ENCODE measurements at regions not wholly inside any gene's neighbourhood (a gene's known extent, or its start where the extent isn't known, plus 50 kb on each side); places are given as distances from the start of the nearest gene placed in this dataset.

- Mint-ChIP-seq H3K4me1 (peaks cover 57% of the 10 kb centered on the region), H3K4me3 (no peak overlapping the region), H3K36me3 (ENCODE audit: low read depth) (no peaks in the 10 kb centered on the region), H3K27me3 (ENCODE audit: low read depth, poor library complexity) (peaks cover 2% of the 10 kb centered on the region), H3K27ac (no peak overlapping the region), H3K9me3 (no peaks in the 10 kb centered on the region)
- TF ChIP-seq, protein P1, sequence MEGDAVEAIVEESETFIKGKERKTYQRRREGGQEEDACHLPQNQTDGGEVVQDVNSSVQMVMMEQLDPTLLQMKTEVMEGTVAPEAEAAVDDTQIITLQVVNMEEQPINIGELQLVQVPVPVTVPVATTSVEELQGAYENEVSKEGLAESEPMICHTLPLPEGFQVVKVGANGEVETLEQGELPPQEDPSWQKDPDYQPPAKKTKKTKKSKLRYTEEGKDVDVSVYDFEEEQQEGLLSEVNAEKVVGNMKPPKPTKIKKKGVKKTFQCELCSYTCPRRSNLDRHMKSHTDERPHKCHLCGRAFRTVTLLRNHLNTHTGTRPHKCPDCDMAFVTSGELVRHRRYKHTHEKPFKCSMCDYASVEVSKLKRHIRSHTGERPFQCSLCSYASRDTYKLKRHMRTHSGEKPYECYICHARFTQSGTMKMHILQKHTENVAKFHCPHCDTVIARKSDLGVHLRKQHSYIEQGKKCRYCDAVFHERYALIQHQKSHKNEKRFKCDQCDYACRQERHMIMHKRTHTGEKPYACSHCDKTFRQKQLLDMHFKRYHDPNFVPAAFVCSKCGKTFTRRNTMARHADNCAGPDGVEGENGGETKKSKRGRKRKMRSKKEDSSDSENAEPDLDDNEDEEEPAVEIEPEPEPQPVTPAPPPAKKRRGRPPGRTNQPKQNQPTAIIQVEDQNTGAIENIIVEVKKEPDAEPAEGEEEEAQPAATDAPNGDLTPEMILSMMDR (IDR thresholded peaks at IDR 0.05): no peak
- DNase-seq: no peak
These were observed 63.9 kb downstream of the ZIC5 start for GRCh38 chr13:99907627-99908026.

DNA sequence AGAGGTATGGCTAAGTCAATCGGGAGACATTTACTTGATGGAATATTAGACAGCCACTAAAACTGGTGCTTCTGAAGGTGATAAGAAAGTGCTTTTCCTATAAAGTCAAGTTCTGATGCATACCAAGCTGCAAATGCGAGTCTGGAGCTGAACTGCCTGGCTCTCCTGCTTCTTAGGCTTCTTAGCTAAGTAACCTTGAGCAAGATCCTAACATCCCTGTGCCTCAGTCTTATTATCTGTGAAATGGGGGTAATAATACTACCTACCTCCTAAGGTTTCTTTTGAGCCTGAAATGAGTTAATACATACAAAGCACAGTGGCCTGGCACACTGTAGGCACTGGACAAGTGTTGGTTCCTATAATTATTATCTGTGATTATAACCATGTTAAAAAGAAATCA, 64.5 kb downstream of the ZIC5 start:
- peaks cover 57% of the 10 kb centered on the region for H3K4me1 Mint-ChIP-seq
- H3K36me3 Mint-ChIP-seq (ENCODE audit: low read depth): no peaks in the 10 kb centered on the region
- TF ChIP-seq, protein P1 (IDR thresholded peaks at IDR 0.05): no peak
- H3K4me3 Mint-ChIP-seq: no peak overlapping the region
- no peak for DNase-seq
- no peaks in the 10 kb centered on the region for H3K27me3 Mint-ChIP-seq (ENCODE audit: low read depth, poor library complexity)
- no peaks in the 10 kb centered on the region for H3K9me3 Mint-ChIP-seq
- no peak overlapping the region for H3K27ac Mint-ChIP-seq

DNA sequence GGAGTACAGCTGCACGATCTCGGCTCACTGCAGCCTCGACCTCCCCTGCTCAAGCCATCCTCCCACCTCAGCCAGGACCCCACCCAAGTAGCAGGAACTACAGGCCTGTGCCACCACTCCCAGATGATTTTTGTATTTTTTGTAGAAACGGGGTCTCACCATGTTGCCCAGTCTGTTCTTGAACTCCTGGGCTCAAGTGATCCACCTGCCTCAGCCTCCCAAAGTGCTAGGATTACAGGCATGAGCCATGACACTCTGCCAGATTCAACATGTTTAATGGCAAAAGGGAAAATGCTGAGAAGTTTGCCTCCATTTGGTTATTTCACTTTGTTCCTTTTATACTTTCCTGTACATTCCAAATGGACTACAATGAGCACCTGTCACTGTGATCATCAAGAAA, 65.8 kb downstream of the ZIC5 start:
- Mint-ChIP-seq H3K36me3 (ENCODE audit: low read depth) (no peaks in the 10 kb centered on the region), H3K9me3 (no peaks in the 10 kb centered on the region), H3K27ac (no peak overlapping the region), H3K4me1 (peaks cover 60% of the 10 kb centered on the region), H3K27me3 (ENCODE audit: low read depth, poor library complexity) (no peaks in the 10 kb centered on the region), H3K4me3 (no peak overlapping the region)
- TF ChIP-seq, protein P1 (IDR thresholded peaks at IDR 0.05): no peak
- DNase-seq: no peak

- Mint-ChIP-seq H3K36me3 (ENCODE audit: low read depth) (no peaks in the 10 kb centered on the region), H3K4me1 (peaks cover 58% of the 10 kb centered on the region), H3K4me3 (no peak overlapping the region), H3K27me3 (ENCODE audit: low read depth, poor library complexity) (peaks cover 4% of the 10 kb centered on the region), H3K9me3 (no peaks in the 10 kb centered on the region), H3K27ac (no peak overlapping the region)
- no peak for DNase-seq
- TF ChIP-seq, protein P1 (IDR thresholded peaks at IDR 0.05): no peak
These were observed 66.3 kb downstream of the ZIC5 start for GRCh38 chr13:99905224-99905623.

- H3K27ac Mint-ChIP-seq: no peak overlapping the region
- TF ChIP-seq, protein P1 (IDR thresholded peaks at IDR 0.05): no peak
- DNase-seq: no peak
- no peaks in the 10 kb centered on the region for H3K36me3 Mint-ChIP-seq (ENCODE audit: low read depth)
- H3K9me3 Mint-ChIP-seq: no peaks in the 10 kb centered on the region
- peaks cover 4% of the 10 kb centered on the region for H3K27me3 Mint-ChIP-seq (ENCODE audit: low read depth, poor library complexity)
- H3K4me1 Mint-ChIP-seq: peaks cover 61% of the 10 kb centered on the region
- peak overlapping the region; percentile 18 for H3K4me3 Mint-ChIP-seq
These were observed 68.4 kb downstream of the ZIC5 start for GRCh38 chr13:99903140-99903539.

DNA sequence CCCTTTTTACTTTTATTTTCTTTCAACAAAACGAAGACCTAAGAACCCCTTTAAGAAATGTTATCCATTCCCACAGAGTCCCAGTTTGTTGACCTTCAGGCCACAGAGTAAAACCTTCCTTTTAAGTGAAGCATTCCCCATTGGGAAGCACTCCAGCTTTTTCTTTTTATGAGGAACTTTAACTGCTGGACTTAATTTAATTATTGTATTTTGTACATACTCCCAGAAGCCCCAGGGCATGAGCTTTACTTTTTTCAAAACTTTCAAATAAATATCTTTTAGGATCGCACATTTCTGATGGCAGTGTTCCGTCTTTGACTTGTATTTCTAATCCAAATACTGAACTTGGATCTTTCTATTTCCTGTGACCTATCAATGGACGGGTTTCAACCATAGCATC, 68.9 kb downstream of the ZIC5 start:
- TF ChIP-seq, protein P1 (IDR thresholded peaks at IDR 0.05): no peak
- Mint-ChIP-seq H3K4me3 (no peak overlapping the region), H3K4me1 (peaks cover 62% of the 10 kb centered on the region), H3K9me3 (no peaks in the 10 kb centered on the region), H3K27ac (peak overlapping the region; percentile 93), H3K36me3 (ENCODE audit: low read depth) (no peaks in the 10 kb centered on the region), H3K27me3 (ENCODE audit: low read depth, poor library complexity) (peaks cover 4% of the 10 kb centered on the region)
- no peak for DNase-seq
